HG03432 (cell line): ENCODE measurements at regions not wholly inside any gene's neighbourhood (a gene's known extent, or its start where the extent isn't known, plus 50 kb on each side); places are given as distances from the start of the nearest gene placed in this dataset.
"Not testable (repeated sequence)": the region's sequence is repeated elsewhere in the genome, so short reads cannot be mapped to it uniquely, and the experiment has no call there.

ENCODE experiments used
- ATAC-seq: cut with Tn5 transposase; IDR thresholded peaks from one replicate; pipeline ENCODE4 v1.9.1; 2021; ENCODE audit warnings: mild to moderate bottlenecking, moderate library complexity; ENCODE audit not compliant: unreplicated experiment

DNA sequence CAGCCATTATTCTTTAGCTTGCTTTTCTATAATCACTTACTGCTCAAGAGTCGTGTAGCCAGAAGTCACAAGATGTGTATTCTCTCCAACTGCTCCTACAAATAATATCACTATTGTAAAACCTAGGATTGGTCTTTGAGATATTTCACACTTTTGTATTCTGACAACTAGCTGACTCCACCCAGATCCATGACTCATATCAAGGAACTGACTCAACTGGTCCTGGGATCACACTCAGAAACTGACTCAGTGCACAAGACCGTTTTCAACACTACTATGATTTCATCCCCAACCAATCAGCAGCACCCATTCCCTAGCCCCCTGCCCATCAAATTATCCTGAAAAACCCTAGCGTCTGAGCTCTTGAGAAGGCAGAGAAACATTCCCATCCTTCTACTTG, 56.5 kb upstream of the ORC5 start:
- no peak for ATAC-seq

- no peak for ATAC-seq
Observed at GRCh38 chr7:104267701-104268368, 60.0 kb upstream of the ORC5 start.

DNA sequence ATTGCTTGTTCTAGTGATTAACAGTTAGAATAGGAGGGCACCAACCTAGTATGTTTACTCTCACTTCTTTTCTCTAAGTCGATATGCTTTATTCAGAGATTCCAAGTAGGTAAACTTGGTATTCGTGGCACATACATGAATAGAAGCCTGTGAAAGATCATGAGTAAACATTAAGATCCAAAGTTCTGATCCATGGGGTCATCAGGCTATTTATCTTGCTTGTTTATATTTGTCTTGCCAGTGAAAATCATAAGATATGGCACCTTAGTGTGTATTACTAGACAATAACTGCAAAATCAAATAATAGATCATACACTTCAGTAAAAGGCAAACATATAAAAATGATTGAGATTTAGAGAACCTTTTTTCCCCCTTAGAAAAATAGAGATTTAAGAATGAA, 56.5 kb upstream of the LHFPL3 start:
- ATAC-seq = no peak

DNA sequence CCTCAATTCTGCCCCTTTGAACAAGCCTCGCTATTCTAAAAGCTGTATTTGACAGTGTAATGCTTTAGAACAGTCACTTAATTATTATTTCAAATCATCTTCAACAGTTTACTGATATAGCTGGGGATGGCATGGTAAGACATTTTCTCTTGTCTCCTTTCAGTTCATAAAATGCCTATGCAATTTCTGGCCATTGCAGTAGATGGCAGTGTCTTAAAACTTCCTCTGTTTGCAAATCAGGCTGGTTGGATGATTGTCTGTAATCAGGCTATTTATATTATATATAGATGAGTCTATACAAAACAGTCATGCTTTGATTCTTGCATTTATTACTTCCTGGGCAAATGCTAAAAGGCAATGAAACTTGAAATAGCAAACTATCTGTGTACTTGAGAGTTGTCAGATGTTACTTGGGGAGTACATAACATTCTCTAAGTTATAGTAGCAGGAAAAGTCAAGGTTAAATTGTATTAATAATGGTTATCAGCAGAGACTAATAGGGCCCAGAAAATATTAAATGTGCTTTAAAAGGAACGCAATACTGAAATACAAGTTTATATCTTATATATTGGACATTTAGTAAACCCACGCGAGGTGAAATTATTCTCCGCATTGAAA, 55.5 kb upstream of the LHFPL3 start:
- peak; percentile 52 for ATAC-seq

- no peak for ATAC-seq
Observed at GRCh38 chr7:104275900-104276299, 52.5 kb upstream of the LHFPL3 start.

DNA sequence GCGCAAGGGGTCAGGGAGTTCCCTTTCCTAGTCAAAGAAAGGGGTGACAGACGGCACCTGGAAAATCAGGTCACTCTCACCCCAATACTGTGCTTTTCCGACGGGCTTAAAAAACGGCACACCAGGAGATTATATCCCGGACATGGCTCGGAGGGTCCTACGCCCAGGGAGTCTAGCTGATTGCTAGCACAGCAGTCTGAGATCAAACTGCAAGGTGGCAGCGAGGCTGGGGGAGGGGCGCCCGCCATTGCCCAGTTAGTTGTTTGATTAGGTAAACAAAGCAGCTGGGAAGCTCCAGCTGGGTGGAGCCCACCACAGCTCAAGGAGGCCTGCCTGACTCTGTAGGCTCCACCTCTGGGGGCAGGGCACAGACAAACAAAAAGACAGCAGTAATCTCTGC, 51.7 kb upstream of the LHFPL3 start:
- not testable (repeated sequence) for ATAC-seq
